GM19324 (cell line): ENCODE measurements at regions not wholly inside any gene's neighbourhood (a gene's known extent, or its start where the extent isn't known, plus 50 kb on each side); places are given as distances from the start of the nearest gene placed in this dataset.
"Not testable (repeated sequence)": the region's sequence is repeated elsewhere in the genome, so short reads cannot be mapped to it uniquely, and the experiment has no call there.

Source experiments
- ATAC-seq: cut with Tn5 transposase; IDR thresholded peaks from one replicate; pipeline ENCODE4 v1.9.1; 2021; ENCODE audit warnings: mild to moderate bottlenecking, moderate library complexity; ENCODE audit not compliant: unreplicated experiment, low FRiP score

GRCh38 chr1:146729642-146730344 lies 208.3 kb upstream of the NBPF12 start:
- ATAC-seq, result not testable (repeated sequence)

GRCh38 chr1:146715054-146715453 lies 223.1 kb upstream of the NBPF12 start:
- ATAC-seq, result not testable (repeated sequence)

- ATAC-seq, result not testable (repeated sequence)
These were observed 227.1 kb upstream of the NBPF12 start for GRCh38 chr1:146710838-146711521.

- not testable (repeated sequence) for ATAC-seq
These were observed 228.8 kb upstream of the NBPF12 start for GRCh38 chr1:146709302-146709701.

- ATAC-seq, result not testable (repeated sequence)
These were observed 233.9 kb upstream of the NBPF12 start for GRCh38 chr1:146704162-146704724.

GRCh38 chr1:146701320-146701719 lies 236.8 kb upstream of the NBPF12 start:
- not testable (repeated sequence) for ATAC-seq

GRCh38 chr1:146695388-146695787 lies 242.7 kb upstream of the NBPF12 start:
- ATAC-seq, result not testable (repeated sequence)

- not testable (repeated sequence) for ATAC-seq
These were observed 246.3 kb upstream of the NBPF12 start for GRCh38 chr1:146691798-146692197.

GRCh38 chr1:146688893-146689292 lies 249.2 kb upstream of the NBPF12 start:
- ATAC-seq, result not testable (repeated sequence)

- not testable (repeated sequence) for ATAC-seq
These were observed 251.3 kb upstream of the NBPF12 start for GRCh38 chr1:146686777-146687366.

GRCh38 chr1:146683126-146683429 lies 255.0 kb upstream of the NBPF12 start:
- not testable (repeated sequence) for ATAC-seq

- not testable (repeated sequence) for ATAC-seq
These were observed 255.6 kb upstream of the NBPF12 start for GRCh38 chr1:146682227-146683125.

GRCh38 chr1:146673729-146674299 lies 264.3 kb upstream of the NBPF12 start:
- not testable (repeated sequence) for ATAC-seq

GRCh38 chr1:146672608-146673007 lies 265.5 kb upstream of the NBPF12 start:
- not testable (repeated sequence) for ATAC-seq

GRCh38 chr1:146671588-146671987 lies 266.5 kb upstream of the NBPF12 start:
- not testable (repeated sequence) for ATAC-seq

- not testable (repeated sequence) for ATAC-seq
These were observed 267.1 kb upstream of the NBPF12 start for GRCh38 chr1:146670832-146671566.

- not testable (repeated sequence) for ATAC-seq
These were observed 271.8 kb upstream of the NBPF12 start for GRCh38 chr1:146666275-146666674.

GRCh38 chr1:146660242-146660641 lies 277.9 kb upstream of the NBPF12 start:
- ATAC-seq, result not testable (repeated sequence)
